K562 (cell line): ENCODE measurements at regions not wholly inside any gene's neighbourhood (a gene's known extent, or its start where the extent isn't known, plus 50 kb on each side); places are given as distances from the start of the nearest gene placed in this dataset.

Source experiments
- CBFB ChIP-seq: sonication (generic); formaldehyde crosslinking; IDR thresholded peaks from 2 replicates; pipeline ENCODE4 v1.4.0; 2020; ENCODE audit warnings: mild to moderate bottlenecking, missing genetic modification reagents
- ETS1 ChIP-seq: conservative IDR thresholded peaks from 2 replicates; pipeline ENCODE4 v1.6.1; 2011; ENCODE audit warnings: low read depth, mild to moderate bottlenecking, low read length; ENCODE audit not compliant: control insufficient read depth
- NR4A1 ChIP-seq, 2 experiments: fragments of 250-450 bp in 1 of 2; fragments of 450-650 bp in 1 of 2; sonication (Bioruptor Pico) in 1 of 2; IDR thresholded peaks; 2 replicates each; pipeline versions ENCODE4 v1.4.0 to v1.6.1; 2016 to 2020; ENCODE audit warnings: mild to moderate bottlenecking in 2 of 2, missing compliant biosample characterization in 1 of 2, missing genetic modification characterization in 1 of 2, moderate library complexity in 1 of 2
- TCF7L2 ChIP-seq: fragments of 150-350 bp; IDR thresholded peaks from 2 replicates; pipeline ENCODE4 v1.6.1; 2016; ENCODE audit warnings: low read depth, mild to moderate bottlenecking, low read length, moderate library complexity
- ZNF24 ChIP-seq: fragments of 450-650 bp; IDR thresholded peaks from 2 replicates; pipeline ENCODE4 v1.6.1; 2016

DNA sequence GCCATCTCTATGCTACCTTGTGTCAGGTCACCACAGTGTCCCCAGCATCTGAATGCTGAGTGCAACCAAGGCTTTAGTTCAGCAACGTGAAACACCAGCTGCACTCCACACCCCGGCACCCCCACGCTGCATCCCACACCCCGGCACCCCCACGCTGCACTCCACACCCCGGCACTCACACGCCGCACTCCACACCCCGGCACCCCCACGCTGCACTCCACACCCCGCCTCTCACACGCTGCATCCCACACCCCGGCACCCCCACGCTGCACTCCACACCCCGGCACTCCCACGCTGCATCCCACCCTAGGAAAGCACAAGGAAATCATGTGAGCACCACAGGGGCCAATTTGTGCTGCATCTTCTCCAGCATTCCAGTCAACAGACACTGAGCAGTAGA lies 199.8 kb upstream of the FRG1 start:
- TF ChIP-seq NR4A1 (CRISPR knock-in tag; IDR thresholded peaks at IDR 0.05) (no peak), NR4A1 (tag; IDR thresholded peaks at IDR 0.05) (no peak), CBFB (CRISPR knock-in tag) (no peak), TCF7L2 (no peak), ETS1 (no peak), ZNF24 (no peak)
